Inflammatory macrophage treated with lipopolysaccharide for 4 hours (primary cell): ENCODE measurements at regions not wholly inside any gene's neighbourhood (a gene's known extent, or its start where the extent isn't known, plus 50 kb on each side); places are given as distances from the start of the nearest gene placed in this dataset.
"Not testable (repeated sequence)": the region's sequence is repeated elsewhere in the genome, so short reads cannot be mapped to it uniquely, and the experiment has no call there.

Source experiments
- DNase-seq: peaks from one replicate; pipeline ENCODE4 v3.0.0-alpha.2; 2020

GRCh38 chr4:14399848-14400247 lies 602.4 kb upstream of the CPEB2 start:
- peak; percentile 27 for DNase-seq

- DNase-seq, result peak; percentile 72
Observed at GRCh38 chr4:14400307-14400706, 602.0 kb upstream of the CPEB2 start.

GRCh38 chr4:14403132-14403531 lies 599.1 kb upstream of the CPEB2 start:
- no peak for DNase-seq

- no peak for DNase-seq
Observed at GRCh38 chr4:14404730-14405129, 597.6 kb upstream of the CPEB2 start.

GRCh38 chr4:14410516-14410915 lies 591.8 kb upstream of the CPEB2 start:
- DNase-seq, result no peak

- no peak for DNase-seq
Observed at GRCh38 chr4:14415146-14415545, 587.1 kb upstream of the CPEB2 start.

GRCh38 chr4:14419516-14419915 lies 582.8 kb upstream of the CPEB2 start:
- no peak for DNase-seq

GRCh38 chr4:14426297-14426696 lies 576.0 kb upstream of the CPEB2 start:
- DNase-seq, result not testable (repeated sequence)

GRCh38 chr4:14428125-14428524 lies 574.2 kb upstream of the CPEB2 start:
- DNase-seq, result no peak

GRCh38 chr4:14431155-14432134 lies 570.8 kb upstream of the CPEB2 start:
- no peak for DNase-seq

- DNase-seq, result no peak
Observed at GRCh38 chr4:14434483-14434882, 567.8 kb upstream of the CPEB2 start.

GRCh38 chr4:14434916-14435315 lies 567.4 kb upstream of the CPEB2 start:
- no peak for DNase-seq

GRCh38 chr4:14441561-14441960 lies 560.7 kb upstream of the CPEB2 start:
- no peak for DNase-seq

- DNase-seq, result no peak
Observed at GRCh38 chr4:14445882-14446281, 556.4 kb upstream of the CPEB2 start.

GRCh38 chr4:14446311-14446710 lies 556.0 kb upstream of the CPEB2 start:
- peak; percentile 7 for DNase-seq

- DNase-seq, result no peak
Observed at GRCh38 chr4:14446904-14447303, 555.4 kb upstream of the CPEB2 start.

GRCh38 chr4:14449308-14449707 lies 553.0 kb upstream of the CPEB2 start:
- DNase-seq, result no peak

- DNase-seq, result no peak
Observed at GRCh38 chr4:14452001-14452400, 550.3 kb upstream of the CPEB2 start.

GRCh38 chr4:14452764-14453163 lies 549.5 kb upstream of the CPEB2 start:
- no peak for DNase-seq

GRCh38 chr4:14458463-14458862 lies 543.8 kb upstream of the CPEB2 start:
- no peak for DNase-seq

GRCh38 chr4:14465057-14465456 lies 537.2 kb upstream of the CPEB2 start:
- DNase-seq, result no peak

GRCh38 chr4:14465507-14465906 lies 536.8 kb upstream of the CPEB2 start:
- no peak for DNase-seq

GRCh38 chr4:14478504-14478903 lies 523.8 kb upstream of the CPEB2 start:
- no peak for DNase-seq

GRCh38 chr4:14496408-14496807 lies 505.9 kb upstream of the CPEB2 start:
- no peak for DNase-seq

- DNase-seq, result no peak
Observed at GRCh38 chr4:14496969-14497368, 505.3 kb upstream of the CPEB2 start.
